GM18502 (cell line): ENCODE measurements at regions not wholly inside any gene's neighbourhood (a gene's known extent, or its start where the extent isn't known, plus 50 kb on each side); places are given as distances from the start of the nearest gene placed in this dataset.

ENCODE experiments used
- ATAC-seq: cut with Tn5 transposase; IDR thresholded peaks from one replicate; pipeline ENCODE4 v1.9.1; 2021; ENCODE audit warnings: mild to moderate bottlenecking; ENCODE audit not compliant: unreplicated experiment, poor library complexity

DNA sequence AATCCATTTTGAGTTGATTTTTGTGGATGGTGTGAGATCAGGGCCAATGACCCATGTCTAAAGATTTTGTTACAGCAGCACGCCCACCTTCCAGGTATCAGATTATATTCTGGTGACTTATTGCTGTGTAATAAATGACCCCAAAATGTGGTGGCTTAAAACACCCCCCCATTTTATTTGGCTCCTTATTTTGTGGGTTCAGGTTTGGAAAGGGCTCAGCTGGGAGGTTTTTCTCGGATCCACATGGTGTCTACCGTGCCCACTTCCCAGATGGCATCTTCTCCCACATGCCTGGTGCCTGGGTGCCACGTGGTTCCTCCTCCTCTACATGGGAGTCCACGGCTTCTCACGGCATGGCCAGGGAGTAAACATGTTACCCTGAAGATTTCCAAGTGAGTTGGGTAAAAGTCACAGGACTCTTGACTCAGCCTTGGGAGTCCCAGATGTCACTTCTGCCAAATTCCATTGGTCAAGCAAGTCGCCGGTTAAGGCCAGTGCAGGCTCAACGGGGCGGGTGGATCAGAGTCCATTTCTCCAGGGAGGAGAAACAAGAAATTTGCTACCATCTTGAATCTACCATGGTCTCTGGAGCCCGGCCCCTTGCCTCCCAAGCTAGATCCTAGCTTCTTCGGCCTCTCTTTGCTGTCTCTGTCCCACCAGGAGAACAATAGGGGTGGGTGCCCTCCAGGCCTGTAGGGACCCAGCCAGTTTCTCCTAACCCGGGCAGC lies 214.3 kb downstream of the KIF26A start:
- no peak for ATAC-seq

DNA sequence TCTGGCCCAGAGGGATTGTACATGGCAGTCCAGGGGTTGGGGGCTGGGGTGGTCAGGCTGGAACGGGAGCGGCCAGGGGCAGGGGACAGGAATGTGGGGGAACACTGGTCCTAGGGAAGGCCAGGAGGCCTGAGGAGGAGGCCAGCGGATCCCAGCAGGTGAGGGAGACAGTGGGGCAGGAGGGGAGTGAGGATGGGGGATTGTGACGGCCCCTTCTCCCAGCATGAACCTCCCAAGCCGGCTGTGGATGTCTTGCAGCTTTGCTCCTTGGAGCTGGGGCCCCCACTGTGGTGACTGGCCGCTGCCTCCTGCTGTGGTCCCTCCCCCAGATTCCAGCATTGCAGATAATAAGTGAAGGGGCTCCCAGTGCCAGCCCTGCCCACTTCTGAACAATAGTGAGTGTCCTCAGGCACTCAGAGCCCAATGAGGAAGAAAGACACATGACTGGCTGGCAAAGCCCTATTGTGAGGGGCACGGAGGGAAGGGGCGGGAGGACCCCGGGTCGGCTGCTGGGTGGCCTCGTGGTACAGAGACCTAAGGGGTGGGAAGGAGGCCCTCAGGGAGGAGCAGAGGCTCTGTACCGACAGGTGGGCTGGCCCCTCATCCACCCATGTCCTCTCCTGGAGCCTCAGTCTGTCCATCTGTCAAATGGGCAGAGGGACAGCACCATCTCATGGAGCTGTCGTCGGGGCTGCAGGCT lies 215.0 kb downstream of the KIF26A start:
- ATAC-seq = no peak

DNA sequence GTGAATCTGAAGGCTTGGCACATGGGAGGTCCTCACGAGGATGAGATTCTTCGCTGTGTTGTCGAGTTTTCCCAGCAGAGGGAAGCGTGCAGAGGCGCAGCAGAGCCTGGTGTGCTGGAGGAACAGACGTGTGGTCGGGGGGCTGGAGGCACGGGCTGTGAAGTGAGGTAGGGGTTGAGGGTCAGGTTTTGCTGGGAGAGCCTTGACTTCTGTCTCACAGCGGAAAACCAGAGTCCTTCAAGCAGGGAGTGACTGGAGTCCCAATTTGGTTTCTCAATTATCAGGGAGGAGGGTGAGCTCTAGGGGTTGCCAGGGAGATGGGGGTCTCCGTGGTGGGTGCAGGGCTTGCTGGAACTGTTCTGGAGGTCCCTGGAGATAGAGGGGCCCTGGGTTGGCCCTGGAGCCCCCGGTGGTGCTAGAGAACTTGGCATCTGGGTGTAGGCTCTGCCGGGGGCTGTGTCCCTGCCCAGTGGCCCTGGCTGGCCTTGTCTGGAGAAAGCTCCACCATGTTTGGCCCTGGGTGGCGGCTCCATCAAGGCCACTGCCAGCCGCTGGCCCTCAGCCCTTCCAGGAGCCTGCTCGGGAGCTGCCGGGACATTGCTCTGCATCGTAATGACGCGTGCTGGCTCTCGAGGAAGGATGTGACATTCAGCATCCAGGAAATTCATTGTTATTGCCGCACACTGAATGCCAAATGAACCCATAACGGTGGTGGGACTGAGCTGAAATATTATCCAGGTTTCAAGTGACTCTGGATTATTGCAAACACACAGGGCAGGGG lies 215.7 kb downstream of the KIF26A start:
- ATAC-seq = no peak

GRCh38 chr14:104355101-104356019 lies 217.0 kb downstream of the KIF26A start:
- no peak for ATAC-seq

- no peak for ATAC-seq
Observed at GRCh38 chr14:104356020-104356737, 217.8 kb downstream of the KIF26A start.

GRCh38 chr14:104356738-104357688 lies 218.6 kb downstream of the KIF26A start:
- ATAC-seq = no peak

GRCh38 chr14:104357689-104358527 lies 219.5 kb downstream of the KIF26A start:
- ATAC-seq = no peak

GRCh38 chr14:104358528-104359300 lies 220.3 kb downstream of the KIF26A start:
- no peak for ATAC-seq

GRCh38 chr14:104359301-104359968 lies 220.1 kb upstream of the C14orf180 start:
- no peak for ATAC-seq

GRCh38 chr14:104359969-104360442 lies 219.6 kb upstream of the C14orf180 start:
- no peak for ATAC-seq

GRCh38 chr14:104360501-104360900 lies 219.1 kb upstream of the C14orf180 start:
- no peak for ATAC-seq

GRCh38 chr14:104361101-104361591 lies 218.4 kb upstream of the C14orf180 start:
- ATAC-seq = no peak

DNA sequence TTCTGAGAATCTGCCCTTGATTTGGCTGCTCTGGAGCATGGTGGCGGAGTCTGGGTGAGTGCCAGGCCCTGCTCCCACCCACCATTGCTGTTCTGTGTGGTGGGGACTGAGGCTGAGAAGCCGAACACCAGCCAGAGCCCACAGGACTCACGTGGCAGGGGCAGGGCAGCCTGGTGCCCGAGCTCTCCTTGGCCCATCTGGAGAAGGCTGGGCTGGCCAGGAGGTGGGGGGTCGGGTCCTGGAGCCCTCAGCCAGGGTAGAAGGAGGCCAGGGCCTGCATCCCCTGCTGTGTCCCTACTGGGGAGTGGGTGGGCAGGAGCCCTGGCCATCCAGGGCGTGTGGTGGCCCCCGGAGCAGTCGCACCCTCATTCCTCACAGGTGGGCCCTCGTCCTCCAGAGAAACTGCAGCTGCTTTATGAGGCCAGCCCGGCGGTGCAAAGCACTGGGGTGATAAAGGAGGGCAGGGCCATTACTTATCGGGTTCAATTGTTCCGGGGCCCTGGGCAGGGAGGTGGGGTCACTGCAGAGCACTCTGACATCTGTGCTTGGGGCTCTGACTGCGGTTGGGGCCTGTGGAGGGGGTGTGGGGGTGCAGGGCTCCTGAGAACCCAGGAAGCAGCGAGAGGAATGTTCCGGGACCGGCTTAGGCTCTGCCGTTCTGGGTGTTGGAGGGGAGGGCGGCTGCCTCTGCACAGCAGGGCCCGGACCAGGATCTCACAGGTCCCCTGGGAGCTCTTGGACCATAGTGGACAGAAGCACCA lies 217.5 kb upstream of the C14orf180 start:
- ATAC-seq = no peak

DNA sequence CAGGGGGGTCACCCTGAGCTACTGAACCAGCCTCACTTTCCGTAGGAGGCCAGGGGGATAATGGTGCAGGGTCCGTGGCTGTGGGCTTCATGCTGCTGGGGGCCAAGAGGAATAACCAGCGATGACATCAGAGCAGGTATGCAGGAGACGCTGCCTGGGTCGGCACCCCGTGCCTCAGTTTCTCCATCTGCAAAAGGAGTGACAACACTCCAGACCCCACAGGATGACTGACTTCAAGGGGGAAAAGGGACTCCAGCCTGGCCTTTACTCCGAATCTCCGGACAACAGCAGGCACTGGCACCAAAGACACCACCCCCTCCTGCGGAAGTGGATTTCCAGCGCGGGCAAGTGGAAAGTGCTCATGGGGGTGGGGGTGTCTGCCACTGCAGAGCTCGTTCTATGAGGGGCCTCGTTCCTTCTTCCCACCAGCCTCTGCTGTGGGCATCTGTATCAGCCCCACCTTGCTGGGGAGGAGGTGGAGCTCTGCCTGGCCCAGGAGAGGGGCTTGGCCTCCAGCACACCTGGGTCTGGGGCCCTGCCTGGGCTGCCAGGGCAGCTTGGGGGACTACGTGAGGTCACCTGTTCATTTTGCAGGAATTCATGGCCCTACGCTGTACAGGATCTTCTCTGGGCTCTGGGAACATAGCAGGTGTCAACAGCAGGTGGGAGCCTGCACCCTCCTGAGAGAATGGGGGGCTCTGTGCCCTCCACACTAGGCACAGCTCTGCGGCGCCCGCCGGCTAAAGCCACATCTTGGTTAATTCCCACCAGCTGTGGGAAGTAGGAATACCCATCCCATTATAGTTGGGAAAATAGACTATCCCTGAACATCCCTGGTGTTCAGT lies 216.6 kb upstream of the C14orf180 start:
- ATAC-seq = no peak
